Activated CD4-positive, CD25-positive, alpha-beta regulatory T cell treated with anti-CD3 and anti-CD28 coated beads, Interleukin-2, amount 50 U/mL, for 24 hours (primary cell): ENCODE measurements at regions not wholly inside any gene's neighbourhood (a gene's known extent, or its start where the extent isn't known, plus 50 kb on each side); places are given as distances from the start of the nearest gene placed in this dataset.

Experiments
- ATAC-seq, 2 donors: fragments of 150-1000 bp; cut with Tn5 transposase; one replicate each; pipeline ENCODE4 v1.10.0; 2021; ENCODE audit warnings: mild to moderate bottlenecking in 1 of 2, moderate library complexity in 1 of 2

DNA sequence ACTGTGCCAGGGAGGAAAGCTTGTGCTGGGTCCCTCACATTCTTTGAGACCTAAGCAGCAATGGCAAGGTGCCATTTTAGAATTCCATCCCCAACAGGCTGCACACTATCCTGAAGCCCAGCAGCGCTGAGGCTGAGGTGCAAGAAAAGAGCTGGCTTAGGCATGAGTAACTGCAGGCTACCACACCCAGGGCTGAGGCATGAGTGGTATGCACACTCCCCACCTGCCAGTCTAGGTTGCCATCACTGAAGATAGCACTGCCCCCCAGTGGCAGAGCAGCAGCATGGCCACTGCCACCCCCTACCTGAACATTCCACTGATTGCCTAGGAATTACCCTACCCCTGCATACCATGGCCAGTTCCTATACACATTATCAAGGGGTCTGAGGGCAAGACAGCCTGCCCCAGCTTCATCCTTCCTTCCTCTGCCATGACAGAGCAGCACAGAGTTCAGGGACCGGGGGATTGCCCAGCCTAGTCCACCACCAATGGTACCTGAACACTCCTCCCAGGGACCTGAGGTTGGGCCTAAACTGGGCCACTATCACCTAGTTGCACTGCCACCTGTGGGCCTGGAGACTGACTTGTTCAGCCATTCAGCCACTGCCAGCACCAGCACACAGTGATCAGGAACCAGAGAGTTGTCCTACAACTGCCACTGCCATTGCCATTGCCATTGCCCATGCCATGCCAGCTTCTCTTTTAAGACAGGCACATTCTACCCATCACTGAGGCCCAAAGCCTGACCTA lies 129.8 kb downstream of the SATB1 start:
- ATAC-seq: no peak

DNA sequence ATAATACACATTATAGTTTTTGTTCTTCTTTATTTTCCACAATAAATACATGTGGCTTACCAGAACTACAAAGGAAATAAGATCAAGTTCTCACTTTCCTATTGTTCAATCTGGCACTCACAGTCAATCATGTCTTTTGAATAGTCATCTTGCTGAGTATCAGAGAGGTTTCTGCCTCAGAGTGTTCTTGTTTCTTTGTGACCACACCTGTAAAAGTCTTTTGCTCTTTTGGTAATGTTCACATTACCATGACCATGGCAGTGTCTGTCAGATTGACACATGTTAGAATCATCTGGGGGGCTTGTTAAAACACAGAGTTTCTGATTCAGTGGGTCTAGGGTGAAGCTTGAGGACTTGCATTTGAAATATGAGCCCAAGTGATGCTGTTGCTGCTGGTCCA lies 135.0 kb downstream of the SATB1 start:
- ATAC-seq: no peak

DNA sequence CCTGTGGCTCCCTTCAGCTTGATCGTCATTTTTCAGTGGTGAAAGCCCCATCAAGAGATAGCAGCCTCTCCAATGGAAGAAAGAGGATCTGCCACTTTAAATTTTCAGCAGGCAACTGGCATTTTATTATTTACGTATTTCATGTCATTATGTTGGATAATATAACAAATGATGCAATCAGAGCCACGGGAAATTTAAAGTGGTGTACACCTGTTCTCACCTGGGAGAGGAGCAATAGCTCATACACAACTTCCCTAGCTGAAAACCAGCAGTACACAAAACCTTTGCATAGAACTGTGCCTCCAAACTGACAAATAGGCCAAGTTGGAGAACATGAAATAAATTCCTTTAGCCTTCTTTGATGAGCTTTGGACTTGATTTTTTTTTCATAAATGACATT lies 136.9 kb downstream of the SATB1 start:
- no peak for ATAC-seq

DNA sequence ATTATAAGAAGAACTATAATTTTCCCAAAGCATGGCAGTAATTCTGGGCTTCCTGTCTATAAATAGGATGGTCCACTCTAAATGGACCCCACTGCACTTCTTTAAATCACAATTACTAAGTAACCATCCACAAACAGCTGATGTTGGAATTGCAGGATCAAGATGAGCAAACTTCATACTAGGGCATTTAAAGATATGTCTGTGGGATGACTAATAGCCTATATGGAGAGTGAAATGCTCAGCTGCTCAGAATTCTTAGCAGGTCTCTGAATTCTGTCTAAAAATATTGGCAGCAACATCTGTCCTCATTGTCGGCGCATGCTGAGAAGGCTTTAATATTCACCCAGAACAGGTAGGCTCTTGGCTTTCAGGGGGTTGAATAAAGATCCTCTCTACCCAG lies 140.4 kb downstream of the SATB1 start:
- ATAC-seq: no peak

DNA sequence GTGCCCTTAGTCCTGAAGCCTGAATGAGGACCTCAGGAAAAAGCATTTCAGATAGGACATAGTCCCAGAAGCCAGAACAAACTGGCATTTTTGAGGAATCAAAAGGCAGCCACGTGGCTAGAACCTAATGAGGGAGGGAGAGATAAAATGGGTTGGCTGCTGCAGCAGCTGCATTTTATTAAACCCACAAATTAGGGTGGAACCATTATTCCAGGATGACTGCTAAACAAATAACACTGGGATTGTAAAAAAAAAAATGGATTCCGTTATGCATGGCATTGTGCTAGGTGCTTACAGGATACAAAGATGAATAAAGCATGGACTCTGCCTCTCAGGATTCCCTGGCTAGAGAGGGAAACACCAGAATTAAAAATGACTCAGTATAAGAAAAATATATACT lies 141.5 kb downstream of the SATB1 start:
- no peak for ATAC-seq

DNA sequence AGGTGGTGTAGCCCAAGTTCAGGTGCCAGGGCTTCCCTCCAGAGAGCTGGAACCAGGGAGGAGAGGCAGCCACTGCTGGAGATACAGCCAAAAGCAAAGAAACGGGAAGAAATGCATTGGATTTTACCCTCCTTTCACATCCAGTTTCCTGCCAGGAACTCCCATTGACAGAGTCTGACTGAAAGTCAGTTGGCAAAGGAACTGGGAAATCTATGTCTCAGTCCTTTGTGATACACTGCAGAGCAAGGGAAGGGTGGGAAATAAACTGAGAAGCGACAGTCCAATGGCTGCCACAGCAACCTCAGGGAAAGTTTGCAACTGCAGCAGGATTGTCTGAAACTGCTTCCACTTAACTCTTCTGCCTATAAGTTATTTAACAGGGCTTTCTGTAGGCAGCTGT lies 142.6 kb downstream of the SATB1 start:
- no peak for ATAC-seq

DNA sequence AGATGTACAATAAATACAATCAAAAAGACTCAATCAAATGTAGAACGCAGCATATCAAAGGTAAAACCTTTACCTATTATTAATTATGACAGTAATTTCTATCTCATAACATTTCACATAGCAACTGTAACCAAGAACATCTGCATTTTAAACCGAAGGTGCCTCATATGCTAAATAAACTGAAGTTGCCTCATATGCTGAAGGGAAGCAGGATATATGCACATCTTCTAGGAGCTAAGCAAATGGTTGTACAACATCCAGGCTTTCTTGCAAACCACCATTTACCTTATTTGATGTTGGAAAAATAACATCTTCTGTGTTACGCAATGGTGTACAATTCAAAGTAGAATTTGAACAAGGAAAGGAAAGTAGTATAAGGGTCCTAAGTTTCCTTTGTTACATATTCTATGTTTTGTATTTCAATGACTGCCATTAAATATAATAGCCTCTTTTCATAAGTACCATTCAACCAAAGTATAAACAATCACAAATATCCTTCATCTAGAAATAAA lies 145.9 kb downstream of the SATB1 start:
- ATAC-seq: no peak

DNA sequence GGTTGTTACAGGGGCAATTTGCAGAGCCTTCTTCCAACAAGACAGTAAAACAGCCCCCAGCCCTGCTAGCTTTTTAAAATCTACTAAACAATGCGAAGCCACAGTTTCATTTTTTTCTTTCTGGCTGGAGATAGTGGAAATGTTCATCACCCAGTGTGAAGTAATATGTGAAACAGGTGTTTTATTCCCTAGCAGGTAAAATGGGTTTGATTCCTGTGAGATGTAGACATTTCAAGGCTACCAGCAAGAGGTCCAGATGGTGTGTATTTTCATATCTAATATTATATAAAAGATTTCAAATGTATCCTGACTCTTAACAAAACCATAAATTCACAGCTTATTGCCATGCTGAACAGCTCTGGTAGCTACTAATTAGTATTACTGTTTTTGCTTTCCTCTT lies 160.3 kb downstream of the SATB1 start:
- no peak for ATAC-seq

DNA sequence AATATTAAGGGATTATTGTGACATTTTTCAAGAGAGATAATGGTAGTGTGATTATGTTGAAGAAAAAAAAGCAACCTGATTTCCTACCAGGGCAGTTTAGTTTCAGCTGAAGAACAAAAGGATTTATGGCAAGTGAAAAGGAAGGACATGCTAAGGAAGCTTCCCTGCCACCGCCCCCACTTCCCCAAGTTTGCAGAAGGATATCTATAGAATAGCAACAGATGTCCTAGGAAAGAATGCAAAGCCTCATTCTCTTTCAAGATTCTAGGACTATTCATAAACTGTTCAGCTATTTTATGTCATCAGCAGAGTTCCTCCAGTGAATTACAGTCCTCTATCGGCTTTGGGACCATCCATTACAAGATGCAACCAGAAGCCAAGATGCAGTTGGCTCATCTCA lies 160.8 kb downstream of the SATB1 start:
- ATAC-seq: no peak

DNA sequence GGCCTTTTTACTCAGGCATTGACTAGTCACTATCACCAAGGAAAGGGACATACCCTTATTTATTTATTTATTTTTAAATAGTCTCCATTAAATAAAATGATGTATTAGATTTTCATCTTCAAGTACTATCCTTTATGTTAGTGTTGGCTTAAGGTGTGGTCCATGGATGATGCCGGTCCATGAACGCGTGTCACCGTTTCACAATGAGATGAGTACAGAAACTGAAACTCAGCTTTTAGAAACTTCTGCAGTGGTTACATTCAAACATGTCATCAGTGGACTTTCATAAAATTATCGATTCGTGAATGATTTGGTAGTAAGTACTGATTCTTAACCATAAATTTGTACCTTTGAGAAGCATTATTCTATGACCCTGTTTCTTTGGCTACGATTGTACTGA lies 166.6 kb downstream of the SATB1 start:
- no peak for ATAC-seq

DNA sequence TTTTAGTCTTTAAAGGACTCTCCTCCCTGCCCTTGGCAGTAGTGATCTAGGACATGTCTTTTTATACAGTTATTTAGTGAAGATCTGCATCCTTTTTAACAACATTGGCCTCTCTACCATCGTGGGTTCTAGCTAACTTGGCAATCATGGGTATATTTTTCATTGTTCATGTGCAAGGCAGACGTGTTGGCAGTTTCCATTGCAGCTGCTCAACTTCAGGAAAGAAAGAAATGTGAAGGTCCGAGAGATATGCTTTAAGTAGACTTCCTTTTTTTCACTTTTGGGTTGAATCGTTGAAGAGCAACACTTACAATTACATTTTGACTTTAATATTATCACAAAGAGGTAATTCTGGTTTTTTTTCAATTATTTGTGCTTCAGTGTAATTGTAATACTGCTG lies 172.6 kb downstream of the SATB1 start:
- ATAC-seq: no peak

DNA sequence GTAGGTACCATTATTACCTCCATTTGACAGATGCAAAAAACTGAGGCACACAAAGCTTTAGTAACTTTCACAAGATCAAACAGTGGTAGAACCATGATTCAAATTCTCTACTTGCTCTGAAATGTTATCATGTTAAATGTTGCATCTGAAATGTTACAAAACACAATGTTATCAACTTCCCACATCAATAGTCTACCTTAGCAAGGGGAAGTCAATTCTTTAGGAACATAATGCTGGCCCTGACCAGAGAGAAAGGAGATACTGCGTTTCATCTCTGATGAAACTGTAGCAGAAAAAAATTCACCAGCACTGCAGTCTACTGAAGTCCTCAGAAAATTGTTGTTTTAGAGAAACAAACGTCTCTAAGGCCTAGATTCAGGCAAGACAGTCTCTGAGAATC lies 174.1 kb downstream of the SATB1 start:
- no peak for ATAC-seq

DNA sequence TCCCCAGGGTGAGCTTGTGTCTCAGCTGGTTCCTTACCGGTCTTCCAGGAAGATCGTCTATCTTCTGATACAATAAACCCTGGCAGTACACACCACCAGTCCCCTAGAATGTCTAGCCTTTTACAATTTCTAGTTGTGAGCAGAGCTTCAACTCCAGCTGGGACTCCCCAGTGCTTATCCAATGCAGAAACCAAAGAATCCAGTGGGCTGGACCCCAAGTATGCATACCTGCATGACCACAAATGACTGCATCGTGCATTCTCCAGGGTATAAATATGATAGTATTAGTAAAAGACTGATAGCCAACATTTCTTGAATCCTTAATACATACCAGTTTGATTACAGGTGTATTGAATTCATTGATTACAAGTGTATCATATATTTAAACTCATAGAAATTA lies 176.0 kb downstream of the SATB1 start:
- no peak for ATAC-seq

DNA sequence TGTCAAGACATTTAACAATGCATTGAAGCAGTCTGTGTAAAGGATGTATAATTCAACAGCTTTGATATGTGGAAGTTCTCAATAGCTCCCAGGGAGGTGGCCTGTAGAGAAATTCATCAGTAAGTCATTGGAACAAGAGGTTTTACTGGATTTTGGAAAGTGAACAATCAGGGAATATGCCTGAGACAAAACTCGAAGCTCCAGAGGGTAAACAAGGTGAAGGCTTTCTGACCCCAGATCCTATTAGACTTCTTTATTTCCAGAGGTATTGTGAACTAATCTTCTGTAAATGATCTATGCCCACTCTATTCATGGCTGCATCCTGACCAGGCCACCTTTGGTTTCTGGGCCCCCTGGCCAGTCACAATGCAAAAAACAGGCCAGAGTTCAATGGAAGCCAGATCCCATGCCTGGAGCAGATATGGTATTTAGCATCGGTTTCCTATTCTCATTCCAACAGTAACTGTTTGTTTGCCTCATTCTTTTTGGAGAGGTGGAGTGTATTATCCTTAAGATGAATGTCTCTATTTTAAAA lies 177.3 kb downstream of the SATB1 start:
- no peak for ATAC-seq

DNA sequence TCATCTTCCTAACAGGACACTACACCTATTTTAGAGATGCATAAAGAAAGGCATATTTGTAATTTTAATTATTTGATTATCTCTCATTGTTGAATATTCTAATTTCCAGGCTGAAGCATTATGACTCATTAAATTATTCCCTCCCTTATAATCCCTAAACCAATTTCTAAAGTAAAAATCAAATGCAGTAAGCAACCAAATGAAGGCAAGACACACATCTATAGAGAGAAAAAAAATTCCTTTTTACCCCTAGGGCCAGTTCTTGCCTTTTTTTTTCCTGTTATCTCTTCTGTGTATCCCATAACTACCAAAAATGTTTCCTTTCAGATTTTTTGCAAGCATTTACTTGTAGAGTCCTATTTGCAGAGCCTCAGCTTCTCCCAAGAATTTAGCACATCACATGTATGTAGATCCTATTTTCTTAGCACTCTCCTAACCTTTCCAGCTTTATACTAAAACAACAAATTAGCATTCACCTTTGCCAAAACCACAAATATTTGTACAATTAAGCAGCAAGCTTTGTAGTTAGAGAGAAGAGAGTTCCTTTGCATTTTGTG lies 177.9 kb downstream of the SATB1 start:
- no peak for ATAC-seq

DNA sequence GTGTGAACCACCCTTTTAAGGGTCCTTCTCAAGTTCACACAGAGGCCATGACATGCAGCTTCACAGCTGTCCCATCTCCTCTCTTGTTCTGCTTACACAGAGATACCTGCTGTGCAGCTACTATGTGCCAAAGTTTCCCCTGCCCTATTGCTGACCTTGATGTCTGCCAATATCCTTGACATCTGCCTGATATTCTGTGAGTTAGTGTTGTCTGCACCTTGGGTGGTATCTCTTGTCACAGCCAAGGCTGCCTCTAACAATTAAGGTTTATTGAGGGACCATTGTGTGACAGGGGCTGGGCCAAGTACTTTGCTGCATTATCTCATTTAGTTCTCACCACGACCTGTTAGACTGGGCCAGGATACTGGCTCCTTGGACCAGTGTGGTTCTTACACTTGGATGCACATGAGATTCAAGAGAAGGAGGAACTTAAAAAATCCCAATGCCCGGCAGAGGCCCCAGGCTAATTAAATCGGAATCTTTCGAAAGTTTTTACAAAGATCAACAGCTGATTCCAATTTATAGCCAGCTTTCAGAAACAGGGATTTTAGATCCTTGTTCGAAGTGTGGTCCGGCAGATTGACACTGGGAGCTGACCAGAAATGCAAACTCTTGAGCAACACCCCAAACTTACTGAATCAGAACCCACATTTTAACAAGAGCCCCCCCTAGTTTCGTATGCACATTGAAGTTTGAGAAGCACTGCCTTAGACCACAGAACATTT lies 178.6 kb downstream of the SATB1 start:
- no peak for ATAC-seq

DNA sequence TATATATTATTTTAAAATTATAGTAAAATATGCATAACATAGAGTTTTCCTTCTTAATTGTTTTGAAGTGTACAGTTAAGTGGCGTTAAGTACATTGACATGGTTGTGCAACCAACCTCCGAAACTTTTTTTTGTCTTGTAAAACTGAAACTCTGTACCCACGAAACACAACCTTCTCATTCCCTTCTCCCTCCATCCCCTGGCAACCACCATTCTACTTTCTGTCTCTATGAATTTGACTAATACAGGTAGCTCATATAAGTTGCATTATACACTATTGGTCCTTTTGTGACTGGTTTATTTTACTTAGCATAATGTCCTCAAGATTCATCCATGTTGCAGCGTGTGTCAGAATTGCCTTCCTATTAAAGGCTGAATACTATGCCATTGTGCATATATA lies 179.4 kb downstream of the SATB1 start:
- ATAC-seq: no peak

DNA sequence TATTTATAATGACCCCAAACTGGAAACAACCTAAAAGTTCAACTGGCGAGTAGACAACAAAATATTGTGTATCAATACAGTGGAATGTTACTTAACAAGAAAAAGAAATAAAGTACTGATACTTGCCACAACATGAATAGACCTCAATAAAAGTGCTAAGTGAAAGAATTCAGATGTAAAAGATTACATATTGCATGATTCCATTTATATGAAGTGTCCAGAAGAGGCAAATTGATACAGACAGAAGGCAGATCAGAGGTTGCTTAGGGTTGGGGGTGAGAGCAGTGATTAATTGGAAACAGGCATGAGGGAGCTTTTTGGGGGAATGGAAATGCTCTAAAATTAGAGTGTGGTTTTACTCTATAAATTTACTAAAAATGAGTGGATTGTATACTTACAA lies 183.3 kb downstream of the SATB1 start:
- ATAC-seq: no peak

DNA sequence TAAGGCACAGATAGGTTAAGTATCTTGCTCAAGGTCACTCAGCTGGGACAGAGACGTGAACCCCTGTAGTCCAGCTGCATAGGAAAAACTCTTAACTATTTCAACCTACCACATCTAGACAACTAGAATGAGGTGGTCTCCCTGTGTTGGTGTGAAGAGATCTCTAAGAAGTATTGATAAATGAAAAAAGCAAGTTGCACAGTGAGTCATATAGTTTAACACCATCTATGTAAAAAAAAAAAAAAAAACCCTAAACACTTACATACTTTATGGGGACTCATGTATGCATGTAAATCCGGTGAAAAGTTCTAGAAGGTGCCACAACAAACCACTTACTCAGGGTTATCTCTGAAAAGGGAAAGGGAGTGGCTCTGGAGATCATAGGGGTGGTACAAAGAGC lies 185.5 kb downstream of the SATB1 start:
- no peak for ATAC-seq

DNA sequence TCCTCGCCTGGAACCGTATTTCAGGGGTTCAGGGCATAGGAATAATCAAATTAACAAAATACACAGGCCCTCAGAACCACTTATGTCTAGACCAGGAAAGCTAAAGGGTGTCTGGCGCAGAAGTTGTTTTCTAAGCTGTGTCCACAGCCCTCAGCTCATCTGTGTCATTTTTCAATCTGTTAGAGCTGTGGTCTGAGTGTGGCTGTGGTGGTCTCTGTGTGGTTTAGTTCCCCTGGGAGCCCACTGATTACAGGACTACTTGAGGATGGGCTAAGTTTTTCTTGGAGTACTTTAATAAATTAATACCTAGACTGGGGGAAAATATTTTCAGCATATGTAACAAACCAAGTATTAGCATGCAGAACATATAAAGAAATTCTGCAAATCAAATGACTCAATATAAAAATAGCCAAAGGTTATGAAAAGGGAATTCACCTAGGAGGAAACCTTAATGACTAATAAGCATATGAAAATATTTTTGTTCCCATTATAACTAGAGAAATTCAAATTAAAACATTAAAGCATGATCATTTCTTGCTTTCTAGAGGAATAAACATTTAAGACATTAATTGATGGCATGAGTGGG lies 186.3 kb downstream of the SATB1 start:
- ATAC-seq: no peak

DNA sequence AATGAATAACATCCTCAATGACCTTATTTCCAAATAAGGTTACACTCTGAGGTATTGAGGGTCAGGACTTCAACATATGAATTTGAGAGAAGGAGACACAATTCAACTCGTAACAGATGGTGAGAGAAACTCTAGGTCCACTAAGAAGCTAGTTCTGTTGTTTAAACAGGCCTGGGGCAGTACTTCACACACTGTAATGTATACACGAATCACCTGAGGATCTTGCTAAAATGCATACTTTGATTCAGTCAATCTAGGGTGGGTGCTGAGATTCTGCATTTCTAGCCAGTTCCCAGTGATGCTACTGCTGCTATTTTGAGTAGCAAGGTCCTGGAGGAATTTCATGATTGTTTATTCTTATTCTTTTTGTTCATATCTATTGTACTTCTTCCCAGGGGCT lies 186.8 kb downstream of the SATB1 start:
- ATAC-seq: no peak

DNA sequence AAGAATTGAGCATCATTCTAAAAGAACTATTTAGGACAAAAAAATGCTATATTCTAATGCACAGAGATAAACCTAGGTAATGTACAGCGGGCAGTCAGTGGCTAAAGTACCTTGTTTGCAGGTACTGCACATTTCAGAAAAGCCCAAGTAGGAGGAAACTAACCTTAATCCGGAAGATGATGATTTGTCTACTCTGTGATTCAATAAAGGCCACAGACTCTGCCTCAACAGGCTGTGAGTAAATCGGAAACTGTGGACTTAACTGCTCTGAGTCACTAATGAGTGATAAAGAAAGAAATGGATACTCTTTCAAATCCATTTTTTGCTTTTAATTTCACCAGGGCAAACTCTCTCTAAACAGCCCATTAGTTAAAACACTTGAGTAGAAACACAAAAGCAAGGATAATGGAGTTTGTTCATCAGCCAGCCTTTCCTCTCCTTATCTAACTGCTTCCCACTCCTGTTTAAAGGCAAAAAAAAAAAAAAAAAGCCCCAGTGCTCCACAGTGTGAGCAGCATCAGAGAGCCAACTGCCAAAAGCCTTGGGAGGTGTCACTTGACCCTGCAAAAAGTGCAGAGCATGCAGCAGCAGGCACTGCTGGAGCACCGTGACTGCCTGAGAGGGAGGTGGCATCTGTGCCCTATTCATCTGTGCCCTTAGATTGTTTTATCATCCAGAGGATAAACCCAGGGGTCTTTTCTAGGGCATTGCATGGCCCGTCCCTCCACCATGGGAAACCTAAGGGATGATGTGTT lies 187.7 kb downstream of the SATB1 start:
- peak; percentile 72 to 84 for ATAC-seq

DNA sequence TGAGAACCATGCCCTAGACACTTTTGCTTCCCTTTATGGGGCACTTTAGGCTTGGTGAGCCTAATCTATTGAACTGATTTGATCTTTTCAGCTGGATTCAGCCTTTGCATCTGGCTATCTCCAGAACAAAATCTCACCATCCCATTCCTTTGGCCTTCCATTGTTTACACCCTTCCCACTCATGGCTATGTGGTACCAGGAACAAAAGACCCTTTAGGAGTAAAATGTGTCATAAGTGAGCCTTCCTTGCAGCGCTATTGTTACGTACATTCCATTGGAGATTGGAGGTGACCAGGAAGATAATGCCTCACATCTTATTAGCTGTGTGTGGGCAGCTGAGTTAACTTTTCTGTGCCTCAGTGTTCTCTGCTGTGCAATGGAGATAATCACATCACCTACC lies 188.4 kb downstream of the SATB1 start:
- ATAC-seq: no peak
